ENCODE measurements at regions not wholly inside any gene's neighbourhood (a gene's known extent, or its start where the extent isn't known, plus 50 kb on each side); places are given as distances from the start of the nearest gene placed in this dataset.

GRCh38 chr13:75038393-75039113 lies 443.4 kb downstream of the TBC1D4 start:
- DNase-seq, result no peak

GRCh38 chr13:75025956-75026355 lies 456.0 kb downstream of the TBC1D4 start:
- DNase-seq, result no peak

GRCh38 chr13:75024602-75025001 lies 457.4 kb downstream of the TBC1D4 start:
- DNase-seq, result no peak

GRCh38 chr13:75023609-75024008 lies 458.4 kb downstream of the TBC1D4 start:
- no peak for DNase-seq

- no peak for DNase-seq
Observed at GRCh38 chr13:75021151-75021550, 460.8 kb downstream of the TBC1D4 start.

GRCh38 chr13:75016225-75016624 lies 465.7 kb downstream of the TBC1D4 start:
- DNase-seq, result no peak

- DNase-seq, result no peak
Observed at GRCh38 chr13:75013818-75014217, 468.2 kb downstream of the TBC1D4 start.

GRCh38 chr13:75010941-75011340 lies 471.0 kb downstream of the TBC1D4 start:
- DNase-seq, result no peak

- DNase-seq, result no peak
Observed at GRCh38 chr13:75008926-75009325, 473.0 kb downstream of the TBC1D4 start.

- no peak for DNase-seq
Observed at GRCh38 chr13:74990992-74991391, 491.0 kb downstream of the TBC1D4 start.

- DNase-seq, result no peak
Observed at GRCh38 chr13:74987124-74987690, 494.8 kb downstream of the TBC1D4 start.

GRCh38 chr13:74986609-74987008 lies 495.4 kb downstream of the TBC1D4 start:
- DNase-seq, result no peak

GRCh38 chr13:74979703-74980102 lies 502.3 kb downstream of the TBC1D4 start:
- no peak for DNase-seq

- DNase-seq, result no peak
Observed at GRCh38 chr13:74978591-74978990, 503.4 kb downstream of the TBC1D4 start.

GRCh38 chr13:74977498-74977897 lies 504.5 kb downstream of the TBC1D4 start:
- DNase-seq, result no peak

GRCh38 chr13:74975111-74975510 lies 506.9 kb downstream of the TBC1D4 start:
- no peak for DNase-seq

- no peak for DNase-seq
Observed at GRCh38 chr13:74973935-74974879, 507.8 kb downstream of the TBC1D4 start.

- DNase-seq, result no peak
Observed at GRCh38 chr13:74969419-74969818, 512.5 kb downstream of the TBC1D4 start.

GRCh38 chr13:74966814-74967424 lies 515.0 kb downstream of the TBC1D4 start:
- no peak for DNase-seq

- DNase-seq, result no peak
Observed at GRCh38 chr13:74966275-74966674, 515.7 kb downstream of the TBC1D4 start.

- no peak for DNase-seq
Observed at GRCh38 chr13:74945637-74946036, 536.3 kb downstream of the TBC1D4 start.

- DNase-seq, result no peak
Observed at GRCh38 chr13:74931698-74932433, 550.1 kb downstream of the TBC1D4 start.
